ENCODE measurements at regions not wholly inside any gene's neighbourhood (a gene's known extent, or its start where the extent isn't known, plus 50 kb on each side); places are given as distances from the start of the nearest gene placed in this dataset.

GRCh38 chr11:31869986-31870385 lies 58.9 kb upstream of the PAX6 start:
- TF ChIP-seq POLR2A (IDR thresholded peaks at IDR 0.05), result no peak
- no peak for TF ChIP-seq CTCF (IDR thresholded peaks at IDR 0.05)
